IMR-90 (cell line): ENCODE measurements at regions not wholly inside any gene's neighbourhood (a gene's known extent, or its start where the extent isn't known, plus 50 kb on each side); places are given as distances from the start of the nearest gene placed in this dataset.

Experiments used
- ATAC-seq: fragments of 200-7000 bp; cut with Tn5 transposase; 2 replicates; pipeline ENCODE4 v1.9.1; 2020; ENCODE audit warnings: low read depth, mild to moderate bottlenecking, moderate library complexity
- BruUV-seq: library from RNA; stranded (reverse); fragments of 400-500 nt; replicated peaks from 2 replicates; lab custom pipeline; 2021; lab: Mats Ljungman, UMichigan
- CTCF ChIA-PET: fragments of 300-600 bp; formaldehyde crosslinking; extraction: SDS; loops from one replicate; lab custom pipeline; 2021; ENCODE audit warnings: antibody characterized with exemption; lab: Yijun Ruan, JAX
- POLR2A ChIA-PET: fragments of 300-600 bp; sonication (Branson Sonifier 250); formaldehyde crosslinking; loops from one replicate; lab custom pipeline; 2022; ENCODE audit warnings: antibody characterized with exemption; ENCODE audit not compliant: unreplicated experiment; lab: Charles Lee
- DNase-seq: peaks from one replicate; pipeline ENCODE4 v3.0.0; 2013
- H2AFZ ChIP-seq: replicated peaks from 2 replicates; pipeline ENCODE3; 2013; ENCODE audit warnings: low read length, mild to moderate bottlenecking; ENCODE audit not compliant: poor library complexity
- H2AK5ac ChIP-seq: 2 replicates; pipeline ENCODE4 v1.6.1; 2013; ENCODE audit warnings: low read depth, low read length, inconsistent platforms
- H2AK9ac ChIP-seq: replicated peaks from 2 replicates; pipeline ENCODE3; 2013; ENCODE audit warnings: mild to moderate bottlenecking, low read depth, low read length, moderate library complexity; ENCODE audit not compliant: poor library complexity
- H2BK120ac ChIP-seq: 2 replicates; pipeline ENCODE4 v1.6.1; 2013; ENCODE audit warnings: low read depth, low read length, inconsistent platforms
- H2BK15ac ChIP-seq: 3 replicates; pipeline ENCODE4 v1.6.1; 2013; ENCODE audit warnings: low read depth, low read length, inconsistent platforms
- H2BK20ac ChIP-seq: 2 replicates; pipeline ENCODE4 v1.6.1; 2013; ENCODE audit warnings: low read depth, mild to moderate bottlenecking, inconsistent platforms, low read length, moderate library complexity
- H2BK5ac ChIP-seq: 2 replicates; pipeline ENCODE4 v1.6.1; 2013; ENCODE audit warnings: mild to moderate bottlenecking, low read depth, low read length, inconsistent platforms; ENCODE audit not compliant: poor library complexity, severe bottlenecking
- H3K14ac ChIP-seq: replicated peaks from 2 replicates; pipeline ENCODE4 v1.6.1; 2013; ENCODE audit warnings: low read depth, low read length, inconsistent platforms
- H3K18ac ChIP-seq: 2 replicates; pipeline ENCODE4 v1.6.1; 2013; ENCODE audit warnings: low read depth, low read length, control low read depth
- H3K23ac ChIP-seq: 2 replicates; pipeline ENCODE4 v1.6.1; 2013; ENCODE audit warnings: low read depth, low read length, inconsistent platforms
- H3K27ac ChIP-seq: 2 replicates; pipeline ENCODE4 v1.5.1; 2013; ENCODE audit warnings: mild to moderate bottlenecking, control low read depth, low read length; ENCODE audit not compliant: insufficient read depth
- H3K27me3 ChIP-seq: 2 replicates; pipeline ENCODE4 v1.6.1; 2013; ENCODE audit warnings: low read length; ENCODE audit not compliant: control insufficient read depth, insufficient read depth
- H3K36me3 ChIP-seq: 2 replicates; pipeline ENCODE4 v1.6.1; 2013; ENCODE audit warnings: low read length, mixed read lengths; ENCODE audit not compliant: control insufficient read depth, insufficient read depth
- H3K4ac ChIP-seq: 2 replicates; pipeline ENCODE4 v1.6.1; 2013; ENCODE audit warnings: low read depth, low read length, inconsistent platforms
- H3K4me1 ChIP-seq: 2 replicates; pipeline ENCODE4 v1.6.1; 2013; ENCODE audit warnings: low read length, mixed read lengths; ENCODE audit not compliant: control insufficient read depth, insufficient read depth
- H3K4me2 ChIP-seq: 2 replicates; pipeline ENCODE4 v1.6.1; 2013; ENCODE audit warnings: low read depth, mild to moderate bottlenecking, control low read depth, low read length, moderate library complexity
- H3K4me3 ChIP-seq: 2 replicates; pipeline ENCODE4 v1.5.1; 2013; ENCODE audit warnings: low read depth, mild to moderate bottlenecking, control low read depth, low read length, moderate library complexity; ENCODE audit not compliant: insufficient read depth
- H3K56ac ChIP-seq: 2 replicates; pipeline ENCODE4 v1.6.1; 2013; ENCODE audit warnings: low read length, inconsistent platforms; ENCODE audit not compliant: insufficient read depth; ENCODE audit errors: extremely low read depth
- H3K79me1 ChIP-seq, 2 experiments: 2 replicates each; pipeline ENCODE4 v1.6.1; 2013; ENCODE audit warnings: low read length in 2 of 2, inconsistent platforms in 1 of 2, low read depth in 1 of 2
- H3K9ac ChIP-seq: 2 replicates; pipeline ENCODE4 v1.6.1; 2013; ENCODE audit warnings: low read depth, low read length, control low read depth
- H3K9me1 ChIP-seq: 2 replicates; pipeline ENCODE4 v1.6.1; 2013; ENCODE audit warnings: low read length, inconsistent platforms; ENCODE audit not compliant: insufficient read depth
- H3K9me3 ChIP-seq: 2 replicates; pipeline ENCODE4 v1.6.1; 2013; ENCODE audit warnings: low read length; ENCODE audit not compliant: control insufficient read depth, insufficient read depth
- H4K20me1 ChIP-seq: 2 replicates; pipeline ENCODE4 v1.6.1; 2013; ENCODE audit warnings: low read length, inconsistent platforms; ENCODE audit not compliant: insufficient read depth
- H4K5ac ChIP-seq: 2 replicates; pipeline ENCODE4 v1.6.1; 2013; ENCODE audit warnings: mild to moderate bottlenecking, low read depth, low read length, control low read depth
- H4K8ac ChIP-seq, 2 experiments: 2 replicates each; pipeline ENCODE4 v1.6.1; 2013; ENCODE audit warnings: low read depth in 2 of 2, low read length in 2 of 2, control low read depth in 1 of 2, inconsistent platforms in 1 of 2
- H4K91ac ChIP-seq: 2 replicates; pipeline ENCODE4 v1.6.1; 2013; ENCODE audit warnings: low read depth, low read length, inconsistent platforms; ENCODE audit not compliant: insufficient read depth
- BHLHE40 ChIP-seq: fragments of 150-350 bp; IDR thresholded peaks from 2 replicates; pipeline ENCODE4 v1.6.1; 2016; ENCODE audit warnings: mild to moderate bottlenecking, low read depth, low read length
- CEBPB ChIP-seq: IDR thresholded peaks from 2 replicates; pipeline ENCODE4 v1.6.1; 2012; ENCODE audit warnings: low read depth, low read length, improper control_type of control experiment
- CHD1 ChIP-seq: IDR thresholded peaks from 2 replicates; pipeline ENCODE4 v1.6.1; 2012; ENCODE audit warnings: low read depth, low read length, improper control_type of control experiment
- CTCF ChIP-seq: conservative IDR thresholded peaks from 2 replicates; pipeline ENCODE4 v1.5.1; 2012; ENCODE audit warnings: mild to moderate bottlenecking, low read depth, low read length, improper control_type of control experiment
- ELK1 ChIP-seq: fragments of 150-350 bp; IDR thresholded peaks from 2 replicates; pipeline ENCODE4 v1.6.1; 2016; ENCODE audit warnings: low read depth, mild to moderate bottlenecking, low read length, moderate library complexity, borderline replicate concordance
- FOS ChIP-seq: fragments of 150-350 bp; IDR thresholded peaks from 2 replicates; pipeline ENCODE4 v1.6.1; 2016; ENCODE audit warnings: low read depth, low read length
- MAFK ChIP-seq: IDR thresholded peaks from 2 replicates; pipeline ENCODE4 v1.6.1; 2012; ENCODE audit warnings: low read depth, low read length, improper control_type of control experiment
- MAZ ChIP-seq: IDR thresholded peaks from 2 replicates; pipeline ENCODE4 v1.6.1; 2012; ENCODE audit warnings: low read depth, mild to moderate bottlenecking, low read length, improper control_type of control experiment, moderate library complexity, borderline replicate concordance
- MXI1 ChIP-seq: IDR thresholded peaks from 2 replicates; pipeline ENCODE4 v1.6.1; 2012; ENCODE audit warnings: low read depth, mild to moderate bottlenecking, low read length, moderate library complexity, borderline replicate concordance
- NFE2L2 ChIP-seq: fragments of 150-350 bp; IDR thresholded peaks from 2 replicates; pipeline ENCODE4 v1.6.1; 2016; ENCODE audit warnings: low read depth, mild to moderate bottlenecking, low read length
- POLR2A ChIP-seq: IDR thresholded peaks from 2 replicates; pipeline ENCODE4 v1.6.1; 2012; ENCODE audit warnings: mild to moderate bottlenecking, low read depth, low read length
- RAD21 ChIP-seq: IDR thresholded peaks from 2 replicates; pipeline ENCODE4 v1.6.1; 2012; ENCODE audit warnings: low read length, improper control_type of control experiment
- RCOR1 ChIP-seq: IDR thresholded peaks from 2 replicates; pipeline ENCODE4 v1.6.1; 2012; ENCODE audit warnings: mild to moderate bottlenecking, low read length, improper control_type of control experiment; ENCODE audit not compliant: insufficient replicate concordance
- RFX5 ChIP-seq: IDR thresholded peaks from 2 replicates; pipeline ENCODE4 v1.8.0; 2012; ENCODE audit warnings: low read depth, mild to moderate bottlenecking, low read length, moderate library complexity
- SMC3 ChIP-seq: fragments of 150-350 bp; IDR thresholded peaks from 2 replicates; pipeline ENCODE4 v1.6.1; 2016; ENCODE audit warnings: low read depth, mild to moderate bottlenecking, antibody characterized with exemption, low read length, moderate library complexity
- USF2 ChIP-seq: fragments of 150-350 bp; IDR thresholded peaks from 2 replicates; pipeline ENCODE4 v1.6.1; 2017; ENCODE audit warnings: mild to moderate bottlenecking, antibody characterized with exemption, low read length, low read depth
- WGBS, 2 experiments: methylation state at CpG; one replicate each; pipeline versions ENCODE4 v1.1.5 to v1.1.7; 2013; ENCODE audit warnings: missing lambda C conversion rate in 2 of 2; ENCODE audit not compliant: insufficient read length in 1 of 2; ENCODE audit errors: extremely low coverage in 2 of 2; 5-methylcytosine and 5-hydroxymethylcytosine counted together
- dilution Hi-C: fragments of 300-500 bp; cut with HindIII; formaldehyde crosslinking; loops from one replicate; pipeline ENCODE4 v1.14.3; 2018; ENCODE audit warnings: low sequenced_read_pairs; ENCODE audit not compliant: unreplicated experiment
- in situ Hi-C: fragments of 300-500 bp; cut with MboI; formaldehyde crosslinking; loops from 3 replicates; pipeline ENCODE4 v1.14.3; 2019; ENCODE audit warnings: low sequenced_read_pairs, inconsistent platforms, mixed read lengths
- intact Hi-C: fragments of 100-400 bp; cut with micrococcal nuclease; formaldehyde crosslinking; loops from 2 replicates; pipeline ENCODE4 v1.10.0; 2022

- DNase-seq, result no peak
- Histone ChIP-seq H2BK120ac (no peak overlapping the region), H3K14ac (no peak overlapping the region), H3K27ac (no peak overlapping the region), H3K9ac (no peak overlapping the region), H3K36me3 (no peaks in the 10 kb centered on the region), H3K79me1 (no peaks in the 10 kb centered on the region), H2AK5ac (no peak overlapping the region), H4K20me1 (no peaks in the 10 kb centered on the region), H3K27me3 (no peaks in the 10 kb centered on the region), H4K91ac (no peak overlapping the region), H3K4me1 (no peaks in the 10 kb centered on the region), H3K9me1 (no peaks in the 10 kb centered on the region), H3K4me2 (no peak overlapping the region), H4K5ac (no peak overlapping the region), H3K4me3 (no peak overlapping the region), H3K23ac (no peak overlapping the region), H3K9me3 (no peaks in the 10 kb centered on the region), H3K18ac (no peak overlapping the region), H2AFZ (no peak overlapping the region), H2BK15ac (no peak overlapping the region), H3K56ac (no peak overlapping the region), H2BK20ac (no peak overlapping the region), H4K8ac (no peak overlapping the region), H2BK5ac (no peak overlapping the region), H3K4ac (no peak overlapping the region), H2AK9ac (no peak overlapping the region)
- ATAC-seq, result no peak
- POLR2A ChIA-PET, result no interaction called here
- TF ChIP-seq MXI1 (no peak), NFE2L2 (no peak), MAFK (no peak), RAD21 (no peak), ELK1 (no peak), CHD1 (no peak), CEBPB (no peak), MAZ (no peak), SMC3 (no peak), USF2 (no peak), RCOR1 (no peak), POLR2A (no peak), BHLHE40 (no peak), RFX5 (no peak), CTCF (no peak), FOS (no peak)
- CTCF ChIA-PET, result interaction anchor here (1.0 kb wide), 1 partner anchor 21 kb away, joined by 3 read pairs; no protein-coding TSS in a partner anchor
- intact Hi-C loops (no loop called here), dilution Hi-C loops (no loop called here), in situ Hi-C loops (no loop called here)
- no TSS peak for BruUV-seq
- WGBS, 2 experiments, result no CpG with 5 or more reads among the region's 4 CpGs
Measured at GRCh38 chr17:51359055-51359454, 98.7 kb downstream of the UTP18 start.
